HepG2 (cell line): ENCODE measurements at regions not wholly inside any gene's neighbourhood (a gene's known extent, or its start where the extent isn't known, plus 50 kb on each side); places are given as distances from the start of the nearest gene placed in this dataset.

Source experiments
- ATAC-seq: fragments of 200-7000 bp; cut with Tn5 transposase; 3 replicates; pipeline ENCODE4 v1.9.1; 2020; ENCODE audit warnings: mild to moderate bottlenecking, moderate library complexity
- BruUV-seq: library from RNA; stranded (reverse); fragments of 400-500 nt; replicated peaks from 2 replicates; lab custom pipeline; 2021; lab: Mats Ljungman, UMichigan
- CTCF ChIA-PET: fragments of 300-600 bp; formaldehyde crosslinking; extraction: SDS; loops from one replicate; lab custom pipeline; 2021; ENCODE audit warnings: low total read pairs, inconsistent platforms, low intra/inter-chr PET ratio; lab: Yijun Ruan, JAX
- POLR2A ChIA-PET: fragments of 350-600 bp; sonication (Branson Sonifier 250); formaldehyde crosslinking; loops from one replicate; lab custom pipeline; 2020; ENCODE audit warnings: antibody characterized with exemption, inconsistent platforms; lab: Yijun Ruan, JAX
- DNase-seq: peaks from one replicate; pipeline ENCODE4 v3.0.0-alpha.2; 2015; ENCODE audit warnings: low spot score
- FAIRE-seq: peaks from 3 replicates; lab custom pipeline; 2011; peaks lifted over from hg19 to GRCh38; lab: Jason Lieb, UNC
- H2AFZ ChIP-seq: one replicate; pipeline ENCODE4 v1.6.1; 2011; ENCODE audit warnings: low read length, inconsistent platforms
- H3K27ac ChIP-seq: fragments of 300-600 bp; 3 replicates; pipeline ENCODE4 v1.8.0; 2011; ENCODE audit warnings: mixed run types, mild to moderate bottlenecking, mixed read lengths, low read length, inconsistent platforms; ENCODE audit not compliant: insufficient read depth; ENCODE audit errors: extremely low read length
- H3K27me3 ChIP-seq, 2 experiments: fragments of 200-600 bp in 1 of 2; 2 replicates in 1 of 2; 3 replicates in 1 of 2; pipeline versions ENCODE4 v1.6.0 to v1.8.0; 2011; ENCODE audit warnings: low read length in 2 of 2, mild to moderate bottlenecking in 2 of 2, moderate library complexity in 2 of 2, inconsistent platforms in 1 of 2; ENCODE audit not compliant: insufficient read depth in 2 of 2, control insufficient read depth in 1 of 2
- H3K36me3 ChIP-seq, 2 experiments: fragments of 200-600 bp in 1 of 2; replicated peaks in 1 of 2; 2 replicates in 1 of 2; 3 replicates in 1 of 2; pipeline versions ENCODE4 v1.5.1 to v1.8.0; 2011; ENCODE audit warnings: low read length in 2 of 2, inconsistent platforms in 1 of 2; ENCODE audit not compliant: insufficient read depth in 2 of 2, control insufficient read depth in 1 of 2
- H3K4me1 ChIP-seq: 2 replicates; pipeline ENCODE4 v1.5.1; 2012; ENCODE audit warnings: low read length, inconsistent platforms; ENCODE audit not compliant: insufficient read depth
- H3K4me2 ChIP-seq: 2 replicates; pipeline ENCODE4 v1.6.0; 2011; ENCODE audit warnings: low read depth, low read length, inconsistent platforms
- H3K4me3 ChIP-seq, 3 experiments: fragments of 200-600 bp in 1 of 3; sonication (generic), shearing (Covaris generic) in 1 of 3; replicated peaks in 1 of 3; 2 replicates each; pipeline ENCODE4 v1.5.1; 2011 to 2016; ENCODE audit warnings: low read length in 3 of 3, inconsistent platforms in 2 of 3, low read depth in 2 of 3, mild to moderate bottlenecking in 2 of 3, control low read depth in 1 of 3, mixed read lengths in 1 of 3; ENCODE audit not compliant: insufficient read depth in 1 of 3
- H3K79me2 ChIP-seq: one replicate; pipeline ENCODE4 v1.6.1; 2011; ENCODE audit warnings: low read length, inconsistent platforms; ENCODE audit not compliant: insufficient read depth
- H3K9ac ChIP-seq: 2 replicates; pipeline ENCODE4 v1.6.0; 2011; ENCODE audit warnings: mild to moderate bottlenecking, low read depth, low read length, inconsistent platforms; ENCODE audit not compliant: insufficient read depth
- H3K9me3 ChIP-seq: 2 replicates; pipeline ENCODE4 v1.5.1; 2012; ENCODE audit warnings: mild to moderate bottlenecking, low read length
- H4K20me1 ChIP-seq: 2 replicates; pipeline ENCODE4 v1.6.0; 2011; ENCODE audit warnings: inconsistent platforms, mild to moderate bottlenecking, low read length, moderate library complexity; ENCODE audit not compliant: insufficient read depth
- FOXA1 ChIP-seq, 2 experiments: fragments of 450-650 bp in 1 of 2; sonication (generic) in 1 of 2; formaldehyde crosslinking in 1 of 2; IDR thresholded peaks; 2 replicates each; pipeline versions ENCODE4 v1.4.0 to v1.6.1; 2016 to 2020; ENCODE audit warnings: missing genetic modification reagents in 1 of 2
- GABPA ChIP-seq, 2 experiments: IDR thresholded peaks; 2 replicates each; pipeline ENCODE4 v1.6.1; 2011 to 2016; ENCODE audit warnings: low read depth in 2 of 2, low read length in 1 of 2, missing biosample characterization in 1 of 2, missing genetic modification characterization in 1 of 2
- HHEX ChIP-seq: IDR thresholded peaks from 2 replicates; pipeline ENCODE4 v1.6.1; 2016; ENCODE audit warnings: control low read depth
- IRF2 ChIP-seq: IDR thresholded peaks from 2 replicates; pipeline ENCODE4 v1.6.1; 2018; ENCODE audit warnings: missing genetic modification reagents, missing compliant biosample characterization
- NFE2L2 ChIP-seq: fragments of 150-350 bp; IDR thresholded peaks from 2 replicates; pipeline ENCODE4 v1.6.1; 2014; ENCODE audit warnings: low read length
- NFYB ChIP-seq: sonication (generic); formaldehyde crosslinking; IDR thresholded peaks from 2 replicates; pipeline ENCODE4 v1.4.0; 2020; ENCODE audit warnings: missing genetic modification reagents
- SP140L ChIP-seq: sonication (generic); formaldehyde crosslinking; IDR thresholded peaks from 2 replicates; pipeline ENCODE4 v1.4.0; 2020; ENCODE audit warnings: missing genetic modification reagents, borderline replicate concordance
- ZBED4 ChIP-seq: sonication (generic); formaldehyde crosslinking; IDR thresholded peaks from 2 replicates; pipeline ENCODE4 v1.4.0; 2020; ENCODE audit warnings: missing genetic modification reagents, borderline replicate concordance
- ZFP82 ChIP-seq: sonication (generic); formaldehyde crosslinking; IDR thresholded peaks from 2 replicates; pipeline ENCODE4 v1.5.1; 2020; ENCODE audit warnings: mild to moderate bottlenecking, missing genetic modification reagents, borderline replicate concordance
- ZNF282 ChIP-seq: fragments of 450-650 bp; IDR thresholded peaks from 2 replicates; pipeline ENCODE4 v1.6.1; 2018; ENCODE audit not compliant: partially characterized antibody
- ZNF33B ChIP-seq: sonication (generic); formaldehyde crosslinking; IDR thresholded peaks from 2 replicates; pipeline ENCODE4 v1.5.1; 2020; ENCODE audit warnings: mild to moderate bottlenecking, missing genetic modification reagents
- ZNF761 ChIP-seq: sonication (generic); formaldehyde crosslinking; conservative IDR thresholded peaks from 2 replicates; pipeline ENCODE4 v1.4.0; 2020; ENCODE audit warnings: mild to moderate bottlenecking, missing genetic modification reagents
- ZZZ3 ChIP-seq: sonication (generic); formaldehyde crosslinking; IDR thresholded peaks from 2 replicates; pipeline ENCODE4 v1.4.0; 2020; ENCODE audit warnings: missing genetic modification reagents, mild to moderate bottlenecking, borderline replicate concordance
- WGBS: methylation state at CpG from one replicate; pipeline ENCODE4 v1.1.6; 2017; ENCODE audit warnings: low lambda C conversion rate; 5-methylcytosine and 5-hydroxymethylcytosine counted together
- in situ Hi-C: cut with HindIII; loops from 2 replicates; pipeline ENCODE4 v1.10.0; 2017; ENCODE audit warnings: low pct_unique_long_range_greater_than_20kb; ENCODE audit not compliant: extremely low pct_ligation_motif_present
- intact Hi-C: fragments of 100-400 bp; cut with micrococcal nuclease; formaldehyde crosslinking; loops from one replicate; pipeline ENCODE4 v1.10.0; 2022; ENCODE audit not compliant: unreplicated experiment
- TF ChIP-seq, protein P1 (sequence below): sonication (generic); formaldehyde crosslinking; IDR thresholded peaks from 2 replicates; pipeline ENCODE4 v1.4.0; 2020; ENCODE audit warnings: mild to moderate bottlenecking, low read depth, missing genetic modification reagents

DNA sequence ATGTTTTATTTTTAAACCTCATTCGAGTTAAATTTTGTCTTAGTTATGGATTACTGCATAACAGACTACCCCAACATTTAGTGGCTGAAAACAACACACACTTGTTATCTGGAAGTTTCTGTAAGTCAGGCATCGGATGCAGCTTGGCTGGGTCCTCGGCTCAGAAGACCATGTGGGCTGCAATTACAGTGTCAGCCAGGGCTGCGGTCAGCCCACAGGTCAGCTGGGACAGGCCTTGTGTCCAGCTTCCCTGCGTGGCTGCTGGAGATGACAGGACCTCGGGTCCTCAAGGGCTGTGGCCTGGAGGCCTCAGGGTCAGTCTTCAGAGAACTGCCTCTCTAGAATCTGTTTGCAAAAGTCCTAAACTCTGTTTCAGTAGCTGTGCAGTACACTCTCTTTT, 219.0 kb upstream of the IRX1 start (continued):
- TF ChIP-seq GABPA (IDR thresholded peaks at IDR 0.05; ENCODE audit: low read depth, low read length): no peak
- no peak for TF ChIP-seq GABPA (CRISPR knock-in tag; IDR thresholded peaks at IDR 0.05; ENCODE audit: low read depth)
- TF ChIP-seq ZBED4 (CRISPR knock-in tag): no peak
- TF ChIP-seq, protein P1, sequence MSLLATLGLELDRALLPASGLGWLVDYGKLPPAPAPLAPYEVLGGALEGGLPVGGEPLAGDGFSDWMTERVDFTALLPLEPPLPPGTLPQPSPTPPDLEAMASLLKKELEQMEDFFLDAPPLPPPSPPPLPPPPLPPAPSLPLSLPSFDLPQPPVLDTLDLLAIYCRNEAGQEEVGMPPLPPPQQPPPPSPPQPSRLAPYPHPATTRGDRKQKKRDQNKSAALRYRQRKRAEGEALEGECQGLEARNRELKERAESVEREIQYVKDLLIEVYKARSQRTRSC (CRISPR knock-in tag): no peak

DNA sequence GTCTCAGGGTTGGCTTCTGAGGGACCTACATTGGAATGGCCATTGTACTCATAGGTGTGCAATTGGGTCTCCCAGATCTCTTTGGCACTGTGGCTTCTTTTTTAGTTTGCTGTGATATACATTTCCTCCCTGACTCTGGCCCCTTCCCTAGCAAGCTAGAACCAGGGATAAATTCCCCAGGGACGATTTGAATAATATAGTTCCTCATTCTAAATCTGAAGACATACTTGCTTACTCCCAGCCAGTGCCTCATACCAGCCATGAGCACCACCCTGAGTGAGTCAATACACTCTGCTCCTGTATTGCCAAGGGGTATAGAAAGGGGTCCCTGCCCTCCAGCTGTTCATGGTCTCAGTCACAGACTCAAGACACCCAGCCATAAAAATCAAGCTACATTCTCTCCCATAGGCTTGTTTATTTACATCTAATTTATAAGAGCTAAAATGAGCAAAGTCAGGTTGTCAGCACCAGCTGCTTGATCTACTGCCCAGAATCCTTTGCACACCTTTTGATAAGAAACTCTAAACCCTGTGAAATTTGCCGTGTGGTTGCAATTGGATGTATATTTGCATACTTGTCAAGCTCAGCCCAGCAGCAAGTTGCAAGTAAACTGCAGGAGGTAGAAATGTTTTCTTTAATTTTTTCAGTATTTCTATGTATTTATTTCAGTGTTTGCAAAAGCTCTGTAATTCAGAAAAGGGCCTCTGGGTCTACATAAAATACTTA, 219.9 kb upstream of the IRX1 start:
- in situ Hi-C loops: no loop called here
- no peaks in the 10 kb centered on the region for H3K27me3 ChIP-seq
- H3K36me3 ChIP-seq: no peaks in the 10 kb centered on the region
- no peak overlapping the region for H2AFZ ChIP-seq
- no peaks in the 10 kb centered on the region for H4K20me1 ChIP-seq
- no peak overlapping the region for H3K9ac ChIP-seq
- FAIRE-seq (no peak), DNase-seq (no peak), ATAC-seq (no peak)
- H3K4me1 ChIP-seq: no peaks in the 10 kb centered on the region
- H3K4me2 ChIP-seq: no peak overlapping the region
- TF ChIP-seq HHEX (CRISPR knock-in tag) (no peak), SP140L (CRISPR knock-in tag) (no peak), NFE2L2 (no peak), IRF2 (CRISPR knock-in tag) (no peak), FOXA1 (IDR thresholded peaks at IDR 0.05) (no peak), FOXA1 (CRISPR knock-in tag; IDR thresholded peaks at IDR 0.05) (no peak), ZZZ3 (CRISPR knock-in tag) (no peak), ZNF282 (no peak), NFYB (CRISPR knock-in tag) (no peak), ZNF761 (no peak), ZNF33B (CRISPR knock-in tag) (no peak), ZFP82 (CRISPR knock-in tag) (no peak)
- CTCF ChIA-PET: no interaction called here
- H3K79me2 ChIP-seq: no peaks in the 10 kb centered on the region
- no TSS peak for BruUV-seq
- intact Hi-C loops: no loop called here
- WGBS: 0% methylated on average over 2 of the region's 2 CpGs
- POLR2A ChIA-PET: no interaction called here
- peaks cover 36% of the 10 kb centered on the region for H3K9me3 ChIP-seq
- H3K27ac ChIP-seq: no peak overlapping the region
- H3K4me3 ChIP-seq: no peak overlapping the region
